Osteoblast (primary cell): ENCODE measurements at regions not wholly inside any gene's neighbourhood (a gene's known extent, or its start where the extent isn't known, plus 50 kb on each side); places are given as distances from the start of the nearest gene placed in this dataset.

Source experiments
- DNase-seq: peaks from one replicate; pipeline ENCODE4 v3.0.0; 2011; ENCODE audit warnings: low spot score, mixed read lengths; ENCODE audit not compliant: insufficient read length; ENCODE audit errors: missing footprints
- H2AFZ ChIP-seq: 2 replicates; pipeline ENCODE4 v1.6.0; 2011; ENCODE audit warnings: mild to moderate bottlenecking, low read length
- H3K27ac ChIP-seq: 2 replicates; pipeline ENCODE4 v1.5.1; 2011; ENCODE audit warnings: mild to moderate bottlenecking, low read depth, low read length, moderate library complexity
- H3K27me3 ChIP-seq: 2 replicates; pipeline ENCODE4 v1.6.0; 2012; ENCODE audit warnings: mild to moderate bottlenecking, control low read depth, inconsistent platforms, low read length, moderate library complexity; ENCODE audit not compliant: insufficient read depth
- H3K36me3 ChIP-seq: 2 replicates; pipeline ENCODE4 v1.5.1; 2011; ENCODE audit warnings: mild to moderate bottlenecking, low read length, control low read depth, moderate library complexity; ENCODE audit not compliant: insufficient read depth
- H3K4me1 ChIP-seq: 2 replicates; pipeline ENCODE4 v1.5.1; 2011; ENCODE audit warnings: mild to moderate bottlenecking, low read length, control low read depth, moderate library complexity; ENCODE audit not compliant: insufficient read depth
- H3K4me2 ChIP-seq: 2 replicates; pipeline ENCODE4 v1.6.0; 2011; ENCODE audit warnings: mild to moderate bottlenecking, low read length; ENCODE audit not compliant: insufficient read depth
- H3K4me3 ChIP-seq: fragments of 200-600 bp; sonication (generic); 3 replicates; pipeline ENCODE4 v1.5.1; 2012; ENCODE audit warnings: mild to moderate bottlenecking, low read length, inconsistent platforms; ENCODE audit not compliant: insufficient read depth
- H3K79me2 ChIP-seq: 2 replicates; pipeline ENCODE4 v1.6.0; 2012; ENCODE audit warnings: mild to moderate bottlenecking, low read length, control low read depth, inconsistent platforms; ENCODE audit not compliant: insufficient read depth
- H3K9me3 ChIP-seq: 2 replicates; pipeline ENCODE4 v1.5.1; 2011; ENCODE audit warnings: low read depth, low read length, control low read depth
- H4K20me1 ChIP-seq: 2 replicates; pipeline ENCODE4 v1.6.0; 2012; ENCODE audit warnings: mild to moderate bottlenecking, low read length, control low read depth; ENCODE audit not compliant: insufficient read depth
- TF ChIP-seq, protein P1 (sequence below): IDR thresholded peaks from 2 replicates; pipeline ENCODE4 v1.5.1; 2011; ENCODE audit warnings: mild to moderate bottlenecking, low read depth, low read length, moderate library complexity; ENCODE audit errors: extremely low read depth

DNA sequence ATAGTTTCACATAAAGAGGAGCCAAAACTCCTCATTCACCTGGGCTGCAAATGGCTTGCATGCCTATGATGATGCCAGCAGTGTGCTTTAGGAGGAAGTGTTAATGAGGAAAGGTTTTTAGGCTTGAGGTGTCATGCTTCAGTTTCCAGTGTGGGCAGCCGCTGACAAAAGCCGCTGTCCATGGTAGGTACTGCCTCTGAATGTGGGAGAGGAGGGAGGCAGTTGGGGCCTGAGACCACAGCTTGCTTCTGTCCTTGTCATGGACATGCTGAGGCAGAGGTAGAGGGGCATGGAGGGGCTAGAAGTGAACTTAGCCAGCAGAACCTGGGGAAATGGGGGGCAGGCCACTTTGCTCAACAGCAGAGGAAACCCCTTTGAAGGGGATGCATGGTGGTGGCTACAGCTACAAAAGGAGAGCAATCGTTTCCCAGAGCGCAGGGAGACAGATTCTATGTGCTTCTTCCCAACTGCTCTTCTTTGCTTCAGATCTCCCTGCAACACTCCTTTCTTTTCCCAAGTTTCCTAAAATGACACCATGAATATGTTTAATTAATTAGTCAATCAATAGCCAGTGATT lies 372.1 kb upstream of the CNR1 start:
- Histone ChIP-seq H3K9me3 (no peaks in the 10 kb centered on the region), H3K27ac (no peak overlapping the region), H3K79me2 (no peaks in the 10 kb centered on the region), H3K4me2 (no peak overlapping the region), H4K20me1 (no peaks in the 10 kb centered on the region), H3K4me3 (no peak overlapping the region), H3K27me3 (no peaks in the 10 kb centered on the region), H3K36me3 (no peaks in the 10 kb centered on the region), H3K4me1 (no peaks in the 10 kb centered on the region), H2AFZ (no peak overlapping the region)
- DNase-seq: no peak
- TF ChIP-seq, protein P1, sequence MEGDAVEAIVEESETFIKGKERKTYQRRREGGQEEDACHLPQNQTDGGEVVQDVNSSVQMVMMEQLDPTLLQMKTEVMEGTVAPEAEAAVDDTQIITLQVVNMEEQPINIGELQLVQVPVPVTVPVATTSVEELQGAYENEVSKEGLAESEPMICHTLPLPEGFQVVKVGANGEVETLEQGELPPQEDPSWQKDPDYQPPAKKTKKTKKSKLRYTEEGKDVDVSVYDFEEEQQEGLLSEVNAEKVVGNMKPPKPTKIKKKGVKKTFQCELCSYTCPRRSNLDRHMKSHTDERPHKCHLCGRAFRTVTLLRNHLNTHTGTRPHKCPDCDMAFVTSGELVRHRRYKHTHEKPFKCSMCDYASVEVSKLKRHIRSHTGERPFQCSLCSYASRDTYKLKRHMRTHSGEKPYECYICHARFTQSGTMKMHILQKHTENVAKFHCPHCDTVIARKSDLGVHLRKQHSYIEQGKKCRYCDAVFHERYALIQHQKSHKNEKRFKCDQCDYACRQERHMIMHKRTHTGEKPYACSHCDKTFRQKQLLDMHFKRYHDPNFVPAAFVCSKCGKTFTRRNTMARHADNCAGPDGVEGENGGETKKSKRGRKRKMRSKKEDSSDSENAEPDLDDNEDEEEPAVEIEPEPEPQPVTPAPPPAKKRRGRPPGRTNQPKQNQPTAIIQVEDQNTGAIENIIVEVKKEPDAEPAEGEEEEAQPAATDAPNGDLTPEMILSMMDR: no peak

DNA sequence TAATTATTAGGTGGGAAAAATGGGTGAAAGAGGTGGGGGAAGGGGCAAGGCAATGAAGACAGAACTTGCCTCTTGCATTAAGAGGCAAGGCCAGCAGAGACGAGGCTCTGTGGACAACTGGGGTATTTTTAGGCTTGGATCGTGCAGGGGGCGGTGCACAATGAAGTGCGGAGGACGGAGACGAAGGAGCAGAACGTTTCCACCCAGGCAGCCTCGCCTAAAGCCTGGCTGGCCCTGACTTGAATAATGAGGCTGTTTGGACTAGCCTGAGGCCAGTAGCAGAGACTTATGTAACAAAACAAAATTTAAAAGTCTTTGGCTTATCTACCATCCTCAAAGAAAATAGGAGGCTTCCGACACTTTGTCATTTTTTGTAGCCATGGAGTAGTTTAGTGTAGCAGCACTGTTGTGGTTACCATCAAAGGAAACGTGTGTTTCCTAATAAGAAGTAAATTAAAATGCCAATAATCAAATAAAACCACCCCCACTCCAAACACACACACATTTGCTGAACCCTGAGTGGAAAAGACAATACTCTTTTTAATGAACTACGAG lies 370.0 kb upstream of the CNR1 start:
- Histone ChIP-seq H3K4me2 (no peak overlapping the region), H3K4me3 (no peak overlapping the region), H3K36me3 (no peaks in the 10 kb centered on the region), H3K9me3 (no peaks in the 10 kb centered on the region), H4K20me1 (no peaks in the 10 kb centered on the region), H2AFZ (no peak overlapping the region), H3K27ac (no peak overlapping the region), H3K79me2 (no peaks in the 10 kb centered on the region), H3K27me3 (no peaks in the 10 kb centered on the region), H3K4me1 (no peaks in the 10 kb centered on the region)
- TF ChIP-seq, protein P1: no peak
- DNase-seq: no peak

DNA sequence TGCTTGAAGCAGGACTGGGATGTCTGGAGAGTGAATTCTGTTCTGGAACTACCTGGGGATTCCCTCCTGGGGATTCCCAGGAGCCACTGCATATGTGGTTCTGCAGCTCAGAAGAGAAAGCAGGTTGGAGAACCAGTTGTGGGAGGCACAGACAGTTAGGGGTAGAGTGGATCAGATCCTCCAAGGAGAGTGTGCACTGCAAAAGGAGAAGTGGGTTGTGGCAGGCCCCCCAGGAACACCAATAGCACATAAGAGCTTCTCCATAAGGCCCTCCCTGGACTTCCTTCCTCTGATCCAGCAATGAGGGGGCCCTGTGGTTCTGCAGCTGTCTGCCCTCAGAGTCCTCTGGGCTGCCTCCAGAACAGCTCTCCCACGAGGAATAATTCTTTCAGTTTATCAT lies 369.2 kb upstream of the CNR1 start:
- H3K4me2 ChIP-seq: no peak overlapping the region
- no peaks in the 10 kb centered on the region for H3K4me1 ChIP-seq
- no peak overlapping the region for H3K4me3 ChIP-seq
- no peaks in the 10 kb centered on the region for H3K27me3 ChIP-seq
- H3K9me3 ChIP-seq: no peaks in the 10 kb centered on the region
- DNase-seq: no peak
- H3K79me2 ChIP-seq: no peaks in the 10 kb centered on the region
- TF ChIP-seq, protein P1: no peak
- no peak overlapping the region for H3K27ac ChIP-seq
- no peaks in the 10 kb centered on the region for H3K36me3 ChIP-seq
- H4K20me1 ChIP-seq: no peaks in the 10 kb centered on the region
- H2AFZ ChIP-seq: no peak overlapping the region

DNA sequence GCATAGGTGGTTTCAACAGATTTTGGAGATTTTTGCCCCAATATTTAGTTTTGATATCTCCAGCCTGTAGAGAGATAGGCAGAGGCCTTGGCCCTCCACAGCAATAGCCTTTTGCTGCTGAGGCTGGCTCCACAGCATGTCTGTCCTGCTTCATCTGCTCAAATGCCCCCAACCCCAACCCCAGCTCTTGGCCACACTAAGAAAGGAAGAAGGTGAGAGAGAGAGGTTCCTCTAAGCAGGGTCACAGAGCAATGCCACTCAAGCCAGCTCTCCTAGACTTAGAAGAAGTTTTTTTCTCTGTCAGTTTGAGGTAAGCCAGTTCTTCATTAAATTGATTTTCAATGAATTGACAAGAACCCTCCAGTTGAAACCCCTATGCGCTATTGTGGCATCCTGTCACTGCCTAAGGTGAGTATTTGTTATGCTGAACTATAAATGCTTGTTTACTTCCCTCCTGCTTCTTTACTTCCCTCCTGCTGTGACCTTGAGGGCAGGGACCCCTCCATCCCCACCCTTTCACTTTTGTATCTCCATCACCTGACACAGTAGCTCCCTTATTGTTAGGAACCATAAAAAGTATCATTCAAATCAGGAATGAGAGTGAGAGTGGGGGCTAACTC lies 366.2 kb upstream of the CNR1 start:
- no peak overlapping the region for H3K4me2 ChIP-seq
- H2AFZ ChIP-seq: no peak overlapping the region
- no peaks in the 10 kb centered on the region for H3K79me2 ChIP-seq
- H3K4me3 ChIP-seq: no peak overlapping the region
- H3K27me3 ChIP-seq: no peaks in the 10 kb centered on the region
- no peaks in the 10 kb centered on the region for H3K4me1 ChIP-seq
- H3K36me3 ChIP-seq: no peaks in the 10 kb centered on the region
- DNase-seq: no peak
- TF ChIP-seq, protein P1: no peak
- no peak overlapping the region for H3K27ac ChIP-seq
- no peaks in the 10 kb centered on the region for H4K20me1 ChIP-seq
- H3K9me3 ChIP-seq: no peaks in the 10 kb centered on the region
